ENCODE measurements at regions not wholly inside any gene's neighbourhood (a gene's known extent, or its start where the extent isn't known, plus 50 kb on each side); places are given as distances from the start of the nearest gene placed in this dataset.

DNA sequence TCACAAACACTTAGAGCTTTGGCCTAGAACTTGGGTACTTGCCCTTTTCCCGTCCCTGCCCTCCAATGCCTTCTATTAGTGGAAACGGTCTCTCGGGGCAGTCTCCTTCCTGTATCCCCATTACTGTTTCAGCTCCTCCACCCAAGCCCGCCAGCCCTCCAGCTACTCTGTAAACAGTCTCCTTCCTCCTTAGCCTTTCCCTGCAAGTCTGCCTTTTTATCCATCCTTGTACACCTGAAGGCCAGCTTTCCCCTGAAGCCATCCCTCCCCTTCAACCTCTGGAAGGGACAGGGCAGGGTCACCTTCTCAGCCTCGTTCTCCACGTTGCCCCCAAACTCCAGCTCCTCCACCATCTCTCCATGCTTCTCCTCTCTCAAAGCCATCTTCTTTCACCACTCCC, 108.1 kb upstream of the ZNF746 start:
- no peak for TF ChIP-seq EZH2 (IDR thresholded peaks at IDR 0.05; ENCODE audit: borderline replicate concordance, low read depth, low read length, severe bottlenecking)
- TF ChIP-seq, protein P1, sequence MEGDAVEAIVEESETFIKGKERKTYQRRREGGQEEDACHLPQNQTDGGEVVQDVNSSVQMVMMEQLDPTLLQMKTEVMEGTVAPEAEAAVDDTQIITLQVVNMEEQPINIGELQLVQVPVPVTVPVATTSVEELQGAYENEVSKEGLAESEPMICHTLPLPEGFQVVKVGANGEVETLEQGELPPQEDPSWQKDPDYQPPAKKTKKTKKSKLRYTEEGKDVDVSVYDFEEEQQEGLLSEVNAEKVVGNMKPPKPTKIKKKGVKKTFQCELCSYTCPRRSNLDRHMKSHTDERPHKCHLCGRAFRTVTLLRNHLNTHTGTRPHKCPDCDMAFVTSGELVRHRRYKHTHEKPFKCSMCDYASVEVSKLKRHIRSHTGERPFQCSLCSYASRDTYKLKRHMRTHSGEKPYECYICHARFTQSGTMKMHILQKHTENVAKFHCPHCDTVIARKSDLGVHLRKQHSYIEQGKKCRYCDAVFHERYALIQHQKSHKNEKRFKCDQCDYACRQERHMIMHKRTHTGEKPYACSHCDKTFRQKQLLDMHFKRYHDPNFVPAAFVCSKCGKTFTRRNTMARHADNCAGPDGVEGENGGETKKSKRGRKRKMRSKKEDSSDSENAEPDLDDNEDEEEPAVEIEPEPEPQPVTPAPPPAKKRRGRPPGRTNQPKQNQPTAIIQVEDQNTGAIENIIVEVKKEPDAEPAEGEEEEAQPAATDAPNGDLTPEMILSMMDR (IDR thresholded peaks at IDR 0.05; ENCODE audit: borderline replicate concordance, extremely low read depth, low read length, poor library complexity, severe bottlenecking), result no peak

Data from DND-41 (cell line).